SK-N-SH (cell line): ENCODE measurements at regions not wholly inside any gene's neighbourhood (a gene's known extent, or its start where the extent isn't known, plus 50 kb on each side); places are given as distances from the start of the nearest gene placed in this dataset.

Experiments
- CTCF ChIA-PET: fragments of 300-600, 350-600 bp; formaldehyde crosslinking; extraction: SDS; loops from one replicate; lab custom pipeline; 2021; lab: Yijun Ruan, JAX
- POLR2A ChIA-PET: fragments of 350-600 bp; sonication (Branson Sonifier 250); formaldehyde crosslinking; extraction: SDS; loops from one replicate; lab custom pipeline; 2020; ENCODE audit warnings: antibody characterized with exemption, inconsistent platforms; lab: Yijun Ruan, JAX
- DNase-seq: peaks from one replicate; pipeline ENCODE4 v3.0.0; 2012
- H2AFZ ChIP-seq: fragments of 200-600 bp; sonication (generic); 2 replicates; pipeline ENCODE4 v1.8.1; 2016; ENCODE audit warnings: antibody characterized with exemption, mild to moderate bottlenecking, low read depth
- H3F3A ChIP-seq: fragments of 200-600 bp; sonication (generic); replicated peaks from 2 replicates; pipeline ENCODE3; 2016; ENCODE audit warnings: antibody characterized with exemption, mild to moderate bottlenecking; ENCODE audit not compliant: insufficient read depth
- H3K27ac ChIP-seq, 2 experiments: fragments of 200-500 bp in 1 of 2; fragments of 200-600 bp in 1 of 2; sonication (Bioruptor generic) in 1 of 2; sonication (generic), shearing (Covaris generic) in 1 of 2; 2 replicates each; pipeline versions ENCODE4 v1.5.1 to v1.6.1; 2014 to 2016; ENCODE audit warnings: low read depth in 2 of 2, inconsistent platforms in 1 of 2, low read length in 1 of 2, mild to moderate bottlenecking in 1 of 2, mixed read lengths in 1 of 2
- H3K27me3 ChIP-seq: fragments of 200-600 bp; sonication (generic), shearing (Covaris generic); 2 replicates; pipeline ENCODE4 v1.6.1; 2016; ENCODE audit warnings: mixed run types; ENCODE audit not compliant: insufficient read depth
- H3K36me3 ChIP-seq, 2 experiments: fragments of 200-500 bp in 1 of 2; fragments of 200-600 bp in 1 of 2; sonication (Bioruptor generic) in 1 of 2; sonication (generic) in 1 of 2; replicated peaks in 1 of 2; 2 replicates each; pipeline versions ENCODE3 to v1.5.1; 2014 to 2016; ENCODE audit warnings: low read length in 1 of 2, mild to moderate bottlenecking in 1 of 2; ENCODE audit not compliant: insufficient read depth in 2 of 2, control insufficient read depth in 1 of 2
- H3K4me1 ChIP-seq, 2 experiments: fragments of 200-500 bp in 1 of 2; fragments of 200-600 bp in 1 of 2; sonication (Bioruptor generic) in 1 of 2; sonication (generic), shearing (Covaris generic) in 1 of 2; 2 replicates each; pipeline versions ENCODE4 v1.5.1 to v1.6.1; 2014 to 2016; ENCODE audit warnings: low read depth in 1 of 2, low read length in 1 of 2, mixed run types in 1 of 2; ENCODE audit not compliant: insufficient read depth in 2 of 2, control insufficient read depth in 1 of 2
- H3K4me2 ChIP-seq: fragments of 200-600 bp; sonication (generic), shearing (Covaris generic); 2 replicates; pipeline ENCODE4 v1.6.1; 2017; ENCODE audit warnings: mixed run types
- H3K4me3 ChIP-seq, 2 experiments: fragments of 200-500 bp in 1 of 2; fragments of 200-600 bp in 1 of 2; sonication (Bioruptor generic) in 1 of 2; sonication (generic), shearing (Covaris generic) in 1 of 2; 2 replicates each; pipeline versions ENCODE4 v1.5.1 to v1.8.1; 2014 to 2016; ENCODE audit warnings: low read depth in 2 of 2, inconsistent platforms in 1 of 2, low read length in 1 of 2, mild to moderate bottlenecking in 1 of 2, mixed read lengths in 1 of 2, moderate library complexity in 1 of 2
- H3K79me2 ChIP-seq: fragments of 200-600 bp; sonication (generic); 2 replicates; pipeline ENCODE4 v1.8.1; 2017; ENCODE audit warnings: mild to moderate bottlenecking; ENCODE audit not compliant: insufficient read depth
- H3K9ac ChIP-seq: fragments of 200-600 bp; sonication (generic); 2 replicates; pipeline ENCODE4 v1.6.1; 2017; ENCODE audit warnings: mixed run types
- H3K9me2 ChIP-seq: fragments of 200-600 bp; sonication (generic); 2 replicates; pipeline ENCODE4 v1.6.1; 2017; ENCODE audit warnings: mixed run types
- H3K9me3 ChIP-seq: fragments of 200-600 bp; sonication (generic); 2 replicates; pipeline ENCODE4 v1.6.1; 2017; ENCODE audit warnings: mixed run types, mild to moderate bottlenecking, moderate library complexity
- H4K20me1 ChIP-seq: fragments of 200-600 bp; sonication (generic); 2 replicates; pipeline ENCODE4 v1.6.1; 2017; ENCODE audit warnings: mild to moderate bottlenecking, mixed run types; ENCODE audit not compliant: insufficient read depth
- CHD2 ChIP-seq: fragments of 150-350 bp; IDR thresholded peaks from 2 replicates; pipeline ENCODE4 v1.6.1; 2018; ENCODE audit warnings: low read length; ENCODE audit not compliant: partially characterized antibody
- CTCF ChIP-seq: fragments of 200-600 bp; sonication (generic); IDR thresholded peaks from 2 replicates; pipeline ENCODE4 v1.6.1; 2017; ENCODE audit warnings: antibody characterized with exemption, mild to moderate bottlenecking, moderate library complexity
- GABPA ChIP-seq: IDR thresholded peaks from 2 replicates; pipeline ENCODE4 v1.4.0; 2012; ENCODE audit warnings: low read depth, mild to moderate bottlenecking
- GATA2 ChIP-seq: sonication (generic); formaldehyde crosslinking; IDR thresholded peaks from 2 replicates; pipeline ENCODE4 v1.5.0; 2020; ENCODE audit warnings: mild to moderate bottlenecking, missing genetic modification reagents
- MAX ChIP-seq: IDR thresholded peaks from 2 replicates; pipeline ENCODE4 v1.4.0; 2012; ENCODE audit warnings: low read depth
- MEF2A ChIP-seq: IDR thresholded peaks from 2 replicates; pipeline ENCODE4 v1.4.0; 2012; ENCODE audit warnings: low read depth, borderline replicate concordance
- PBX3 ChIP-seq: IDR thresholded peaks from 2 replicates; pipeline ENCODE4; 2012
- POLR2AphosphoS5 ChIP-seq: IDR thresholded peaks from 2 replicates; pipeline ENCODE4 v1.6.1; 2012; ENCODE audit warnings: low read depth, low read length
- RAD21 ChIP-seq: IDR thresholded peaks from 2 replicates; pipeline ENCODE4 v1.6.1; 2012; ENCODE audit warnings: mild to moderate bottlenecking, low read length
- RCOR1 ChIP-seq: fragments of 150-350 bp; IDR thresholded peaks from 2 replicates; pipeline ENCODE4 v1.6.1; 2017; ENCODE audit warnings: antibody characterized with exemption, low read length
- SMC3 ChIP-seq: IDR thresholded peaks from 2 replicates; pipeline ENCODE4 v1.6.1; 2012; ENCODE audit warnings: low read depth, low read length, improper control_type of control experiment
- TAF1 ChIP-seq: IDR thresholded peaks from 2 replicates; pipeline ENCODE4 v1.6.1; 2012; ENCODE audit warnings: low read depth, mild to moderate bottlenecking, low read length, moderate library complexity, borderline replicate concordance
- USF2 ChIP-seq: fragments of 150-350 bp; IDR thresholded peaks from 2 replicates; pipeline ENCODE4 v1.6.1; 2017; ENCODE audit warnings: antibody characterized with exemption, low read length, low read depth, borderline replicate concordance
- YY1 ChIP-seq: IDR thresholded peaks from 2 replicates; pipeline ENCODE4 v1.4.0; 2012; ENCODE audit warnings: low read depth, mild to moderate bottlenecking
- WGBS: methylation state at CpG from one replicate; pipeline ENCODE4 v1.1.6; 2017; ENCODE audit warnings: low lambda C conversion rate; 5-methylcytosine and 5-hydroxymethylcytosine counted together

- TF ChIP-seq PBX3 (no peak), YY1 (no peak), SMC3 (no peak), GABPA (no peak)
- TF ChIP-seq, all 33 proteins: peak for 0
Measured at GRCh38 chr1:218135371-218135770, 149.7 kb upstream of the RRP15 start (continued).

GRCh38 chr1:218139761-218140160 is 145.3 kb upstream of the RRP15 start:
- no peak for DNase-seq
- H3K27me3 ChIP-seq = no peaks in the 10 kb centered on the region
- H3K9me3 ChIP-seq = no peaks in the 10 kb centered on the region
- no peaks in the 10 kb centered on the region for H3F3A ChIP-seq
- H3K9me2 ChIP-seq = no peaks in the 10 kb centered on the region
- no peak for TF ChIP-seq TAF1
- no peak for TF ChIP-seq GABPA
- no peak for TF ChIP-seq RCOR1
- no peak for TF ChIP-seq POLR2AphosphoS5
- no peak for TF ChIP-seq YY1
- no peak for TF ChIP-seq USF2
- no peak for TF ChIP-seq MEF2A
- TF ChIP-seq CHD2 = no peak
- no peak for TF ChIP-seq RAD21
- no peak for TF ChIP-seq GATA2
- no peak for TF ChIP-seq MAX
- WGBS = 42% methylated on average over 4 of the region's 4 CpGs
- H3K27ac ChIP-seq = no peak overlapping the region
- H3K36me3 ChIP-seq = no peaks in the 10 kb centered on the region
- ChIA-PET POLR2A (no interaction called here), CTCF (no interaction called here)
- no peak overlapping the region for H3K4me2 ChIP-seq
- H3K4me3 ChIP-seq = no peak overlapping the region
- H3K79me2 ChIP-seq = no peaks in the 10 kb centered on the region
- H4K20me1 ChIP-seq = no peaks in the 10 kb centered on the region
- H3K9ac ChIP-seq = no peak overlapping the region
- no peaks in the 10 kb centered on the region for H3K4me1 ChIP-seq
- H2AFZ ChIP-seq = no peak overlapping the region

GRCh38 chr1:218156595-218156994 is 128.5 kb upstream of the RRP15 start:
- H3K9me3 ChIP-seq = no peaks in the 10 kb centered on the region
- H3K27me3 ChIP-seq = no peaks in the 10 kb centered on the region
- no peaks in the 10 kb centered on the region for H3K9me2 ChIP-seq
- H3K4me2 ChIP-seq = no peak overlapping the region
- no peaks in the 10 kb centered on the region; a peak in 1 of 4 replicates for H3K4me1 ChIP-seq
- 80% methylated on average over 15 of the region's 15 CpGs for whole genome bisulfite sequencing
- H3K4me3 ChIP-seq = no peak overlapping the region
- no peaks in the 10 kb centered on the region for H4K20me1 ChIP-seq
- H3K27ac ChIP-seq = no peak overlapping the region
- no peak for TF ChIP-seq CTCF
- TF ChIP-seq, all 33 proteins: peak for 0
- no peak overlapping the region for H2AFZ ChIP-seq
- POLR2A ChIA-PET = no interaction called here
- no peaks in the 10 kb centered on the region for H3F3A ChIP-seq
- H3K79me2 ChIP-seq = no peaks in the 10 kb centered on the region
- CTCF ChIA-PET = no interaction called here
- no peaks in the 10 kb centered on the region for H3K36me3 ChIP-seq
- no peak overlapping the region for H3K9ac ChIP-seq
- DNase-seq = no peak
